ENCODE measurements at regions not wholly inside any gene's neighbourhood (a gene's known extent, or its start where the extent isn't known, plus 50 kb on each side); places are given as distances from the start of the nearest gene placed in this dataset.

GRCh38 chr21:22374218-22374969 lies 1376.2 kb downstream of the NCAM2 start:
- TF ChIP-seq CHD2 (IDR thresholded peaks at IDR 0.05; ENCODE audit: low read length, partially characterized antibody), result no peak
- TF ChIP-seq CTCF (IDR thresholded peaks at IDR 0.05), result no peak
- TF ChIP-seq SIN3A (IDR thresholded peaks at IDR 0.05; ENCODE audit: borderline replicate concordance, low read depth, low read length), result no peak
- no peak for TF ChIP-seq ELF1 (IDR thresholded peaks at IDR 0.05)
- no peak for TF ChIP-seq EP300 (IDR thresholded peaks at IDR 0.05; ENCODE audit: borderline replicate concordance in 1 of 2, low read depth in 1 of 2, low read length in 1 of 2)
- no peak for TF ChIP-seq POLR2AphosphoS5 (IDR thresholded peaks at IDR 0.05; ENCODE audit: low read depth, low read length)
- no peak for TF ChIP-seq EZH2phosphoT487 (IDR thresholded peaks at IDR 0.05; ENCODE audit: borderline replicate concordance, low read depth)
- TF ChIP-seq YY1 (IDR thresholded peaks at IDR 0.05; ENCODE audit: low read depth), result no peak
- TF ChIP-seq RXRA (IDR thresholded peaks at IDR 0.05; ENCODE audit: borderline replicate concordance, low read depth), result no peak
- no peak for TF ChIP-seq RFX5 (IDR thresholded peaks at IDR 0.05; ENCODE audit: low read length)
- no peak for TF ChIP-seq JUND (IDR thresholded peaks at IDR 0.05)

All from SK-N-SH (cell line).